Esophagus (tissue), 2 donors: ENCODE measurements at regions not wholly inside any gene's neighbourhood (a gene's known extent, or its start where the extent isn't known, plus 50 kb on each side); places are given as distances from the start of the nearest gene placed in this dataset.
"Not testable (repeated sequence)": the region's sequence is repeated elsewhere in the genome, so short reads cannot be mapped to it uniquely, and the experiment has no call there.

ENCODE experiments used
- H3K27ac ChIP-seq, 2 donors: one replicate each; pipeline ENCODE4 v1.5.1; 2013; ENCODE audit warnings: low read depth in 2 of 2, mild to moderate bottlenecking in 2 of 2, inconsistent platforms in 1 of 2, low read length in 1 of 2, moderate library complexity in 1 of 2
- H3K27me3 ChIP-seq, 2 donors: one replicate each; pipeline ENCODE4 v1.6.1; 2013; ENCODE audit warnings: low read length in 2 of 2, control low read depth in 1 of 2, mild to moderate bottlenecking in 1 of 2; ENCODE audit not compliant: insufficient read depth in 2 of 2, control insufficient read depth in 1 of 2
- H3K36me3 ChIP-seq, 2 donors: one replicate each; pipeline ENCODE4 v1.6.1; 2013; ENCODE audit warnings: low read length in 1 of 2; ENCODE audit not compliant: control insufficient read depth in 2 of 2, insufficient read depth in 2 of 2
- H3K4me1 ChIP-seq, 2 donors: one replicate each; pipeline ENCODE4 v1.6.1; 2013; ENCODE audit warnings: low read length in 1 of 2; ENCODE audit not compliant: control insufficient read depth in 2 of 2, insufficient read depth in 2 of 2
- H3K4me3 ChIP-seq, 2 donors: one replicate each; pipeline ENCODE4 v1.5.1; 2013; ENCODE audit warnings: low read length in 2 of 2, mild to moderate bottlenecking in 2 of 2, low read depth in 1 of 2, moderate library complexity in 1 of 2
- H3K9me3 ChIP-seq, 2 donors: one replicate each; pipeline ENCODE4 v1.6.1; 2013; ENCODE audit warnings: mild to moderate bottlenecking in 2 of 2, low read depth in 1 of 2, low read length in 1 of 2, moderate library complexity in 1 of 2; ENCODE audit not compliant: control insufficient read depth in 2 of 2, insufficient read depth in 1 of 2
- WGBS, 2 donors: extraction: QIAGEN DNeasy Blood & Tissue Kit; methylation state at CpG; one replicate each; pipeline ENCODE4 v1.1.7; 2013; 5-methylcytosine and 5-hydroxymethylcytosine counted together
- donor health status: healthy with polysubstance abuse.
- donor health status: Bipolar disorder and iron deficiency.

- 47 to 49% methylated on average over 11 of the region's 11 CpGs for WGBS, 2 donors
- Histone ChIP-seq H3K4me3 (no peak overlapping the region), H3K4me1 (peaks cover 2 to 19% of the 10 kb centered on the region in 2 donors), H3K27me3 (no peaks in the 10 kb centered on the region), H3K27ac (peak overlapping the region; percentile 87 to 92), H3K36me3 (no peaks in the 10 kb centered on the region), H3K9me3 (peaks cover 0 to 4% of the 10 kb centered on the region in 2 donors)
Measured at GRCh38 chr2:121155502-121156056, 129.4 kb downstream of the TFCP2L1 start.

DNA sequence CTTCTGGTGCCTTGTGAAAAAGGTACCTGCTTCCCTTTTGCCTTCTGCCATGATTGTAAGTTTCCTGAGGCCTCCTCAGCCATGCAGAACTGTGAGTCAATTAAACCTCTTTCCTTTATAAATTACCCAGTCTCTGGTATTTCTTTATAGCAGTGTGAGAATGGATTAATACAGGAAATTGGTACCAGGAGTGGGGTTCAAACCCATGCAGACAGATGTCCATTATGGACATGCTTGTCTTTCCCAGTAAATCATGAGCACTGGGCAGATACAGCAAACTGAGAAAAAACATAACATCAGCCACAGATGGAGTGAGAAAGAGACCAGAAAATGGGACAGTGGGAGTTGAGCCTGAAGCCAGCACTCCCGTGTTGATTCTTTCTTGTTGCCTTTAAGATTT is 127.5 kb downstream of the TFCP2L1 start:
- not testable (repeated sequence) for H3K27me3 ChIP-seq, H3K27ac ChIP-seq, H3K4me3 ChIP-seq, H3K36me3 ChIP-seq, H3K9me3 ChIP-seq
- peaks cover 0 to 16% of the 10 kb centered on the region in 2 donors for H3K4me1 ChIP-seq
- WGBS, 2 donors = 90 to 97% methylated on average over 1 of the region's 1 CpG

DNA sequence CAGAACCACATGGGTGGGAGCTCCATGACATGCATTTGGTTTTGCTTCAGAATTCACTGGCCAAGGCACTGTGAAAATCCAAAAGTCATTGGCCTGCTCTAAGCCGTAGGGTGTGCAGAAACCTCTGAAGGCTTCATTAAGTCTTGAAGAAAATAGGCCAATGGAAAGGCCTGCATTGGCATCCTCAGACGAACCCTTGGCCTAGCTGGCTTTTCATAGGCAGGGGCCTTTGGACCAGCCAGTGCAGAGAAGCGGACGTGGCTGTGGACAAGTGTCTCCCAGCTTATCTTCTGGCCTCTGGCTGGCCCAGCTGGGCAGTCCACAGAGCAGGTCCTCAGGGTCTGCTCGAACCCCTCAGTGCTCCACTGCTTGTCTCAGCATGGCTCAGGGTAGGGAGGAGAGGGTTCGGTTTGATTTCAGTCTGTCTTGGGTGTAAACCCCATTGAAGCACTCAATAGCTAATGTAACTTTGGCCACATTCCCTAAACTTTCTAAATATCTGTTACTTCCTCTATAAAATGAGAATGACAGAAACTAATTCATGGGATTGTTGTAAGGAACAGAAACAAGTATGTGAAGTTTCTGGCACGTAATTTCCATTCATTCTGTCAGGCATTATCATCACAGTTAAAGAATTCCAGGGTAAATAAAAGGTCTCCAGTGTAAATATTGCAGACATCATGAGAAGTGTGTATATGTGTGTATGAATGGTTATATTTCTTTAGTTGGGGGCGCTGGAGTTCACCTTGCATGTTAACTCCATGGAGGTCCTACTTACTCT is 125.5 kb downstream of the TFCP2L1 start:
- 66 to 72% methylated on average over 8 of the region's 8 CpGs for WGBS, 2 donors
- no peaks in the 10 kb centered on the region for H3K36me3 ChIP-seq
- peak overlapping the region in 1 of 2 donors; percentile 75 for H3K27ac ChIP-seq
- peaks cover 0 to 6% of the 10 kb centered on the region in 2 donors for H3K9me3 ChIP-seq
- no peaks in the 10 kb centered on the region for H3K27me3 ChIP-seq
- H3K4me1 ChIP-seq = peaks cover 0 to 8% of the 10 kb centered on the region in 2 donors
- no peak overlapping the region for H3K4me3 ChIP-seq

- Histone ChIP-seq H3K27ac (no peak overlapping the region), H3K4me1 (peaks cover 0 to 5% of the 10 kb centered on the region in 2 donors), H3K4me3 (no peak overlapping the region), H3K9me3 (peaks cover 0 to 6% of the 10 kb centered on the region in 2 donors), H3K36me3 (no peaks in the 10 kb centered on the region), H3K27me3 (no peaks in the 10 kb centered on the region)
- 47 to 73% methylated on average over 4 of the region's 4 CpGs for WGBS, 2 donors
Measured at GRCh38 chr2:121160366-121160765, 124.6 kb downstream of the TFCP2L1 start.

GRCh38 chr2:121161272-121161671 is 123.7 kb downstream of the TFCP2L1 start:
- Histone ChIP-seq H3K36me3 (no peaks in the 10 kb centered on the region), H3K9me3 (peaks cover 0 to 6% of the 10 kb centered on the region in 2 donors), H3K27me3 (no peaks in the 10 kb centered on the region), H3K4me3 (no peak overlapping the region), H3K4me1 (peaks cover 0 to 4% of the 10 kb centered on the region in 2 donors), H3K27ac (no peak overlapping the region)
- 72 to 82% methylated on average over 1 of the region's 1 CpG for WGBS, 2 donors

GRCh38 chr2:121162893-121163292 is 122.1 kb downstream of the TFCP2L1 start:
- Histone ChIP-seq H3K27me3 (no peaks in the 10 kb centered on the region), H3K4me3 (no peak overlapping the region), H3K9me3 (peaks cover 0 to 6% of the 10 kb centered on the region in 2 donors), H3K27ac (no peak overlapping the region), H3K36me3 (no peaks in the 10 kb centered on the region), H3K4me1 (peaks cover 0 to 4% of the 10 kb centered on the region in 2 donors)

DNA sequence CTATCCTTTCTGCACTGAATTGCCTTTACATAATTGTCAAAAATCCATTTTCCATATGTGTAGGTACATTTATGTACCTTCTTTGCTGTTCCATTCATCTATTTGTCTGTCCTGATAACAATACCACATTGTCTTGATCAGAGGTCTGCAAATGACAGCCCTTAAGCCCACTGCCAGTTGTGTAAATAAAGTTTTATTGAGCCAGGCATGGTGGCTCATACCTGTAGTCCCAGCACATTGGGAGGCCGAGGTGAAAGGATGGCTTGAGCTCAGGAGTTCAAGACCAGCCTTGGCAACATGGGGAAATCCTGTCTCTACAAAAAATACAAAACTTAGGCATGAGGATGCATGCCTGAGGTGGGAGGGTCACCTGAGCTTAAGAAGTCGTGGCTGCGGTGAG is 121.0 kb downstream of the TFCP2L1 start:
- H3K4me3 ChIP-seq = no peak overlapping the region
- 84 to 85% methylated on average over 3 of the region's 3 CpGs for WGBS, 2 donors
- peaks cover 0 to 6% of the 10 kb centered on the region in 2 donors for H3K9me3 ChIP-seq
- no peaks in the 10 kb centered on the region for H3K27me3 ChIP-seq
- H3K36me3 ChIP-seq = no peaks in the 10 kb centered on the region
- H3K4me1 ChIP-seq = peaks cover 0 to 4% of the 10 kb centered on the region in 2 donors
- no peak overlapping the region for H3K27ac ChIP-seq

DNA sequence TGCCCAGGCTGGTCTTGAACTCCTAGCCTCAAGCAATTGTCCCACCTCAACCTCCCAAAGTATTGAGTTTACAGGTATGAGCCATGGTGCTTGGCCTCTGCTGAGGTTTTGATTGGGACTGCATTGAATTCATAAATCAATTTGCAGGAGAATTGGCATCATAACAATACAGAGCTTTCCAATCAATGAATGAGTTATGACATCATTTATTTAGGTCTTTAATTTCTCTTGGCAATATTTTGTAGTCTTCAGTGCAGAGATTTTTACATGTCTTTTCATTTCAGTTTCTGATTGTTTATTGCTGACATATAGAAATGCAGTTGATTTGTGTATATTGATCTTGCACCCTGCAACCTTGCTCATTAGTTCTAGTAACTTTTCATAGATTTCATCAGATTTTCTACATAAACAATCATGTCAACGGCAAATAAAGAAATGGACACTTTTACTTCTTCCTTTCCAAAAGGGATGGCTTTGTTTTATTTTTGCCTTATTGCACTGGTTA is 119.9 kb downstream of the TFCP2L1 start:
- Histone ChIP-seq H3K9me3 (peaks cover 0 to 2% of the 10 kb centered on the region in 2 donors), H3K4me1 (no peaks in the 10 kb centered on the region), H3K27ac (no peak overlapping the region), H3K27me3 (no peaks in the 10 kb centered on the region), H3K36me3 (no peaks in the 10 kb centered on the region), H3K4me3 (no peak overlapping the region)
- 80 to 89% methylated on average over 1 of the region's 1 CpG for WGBS, 2 donors
